ENCODE measurements at regions not wholly inside any gene's neighbourhood (a gene's known extent, or its start where the extent isn't known, plus 50 kb on each side); places are given as distances from the start of the nearest gene placed in this dataset.
"Not testable (repeated sequence)": the region's sequence is repeated elsewhere in the genome, so short reads cannot be mapped to it uniquely, and the experiment has no call there.

GRCh38 chr10:42533866-42534265 lies 104.5 kb downstream of the ZNF33B start:
- not testable (repeated sequence) for DNase-seq (ENCODE audit: low spot score)

- DNase-seq (ENCODE audit: low spot score), result no peak
Measured at GRCh38 chr10:42532996-42533395, 105.4 kb downstream of the ZNF33B start.

- no peak for DNase-seq (ENCODE audit: low spot score)
Measured at GRCh38 chr10:42523098-42523497, 115.3 kb downstream of the ZNF33B start.

DNA sequence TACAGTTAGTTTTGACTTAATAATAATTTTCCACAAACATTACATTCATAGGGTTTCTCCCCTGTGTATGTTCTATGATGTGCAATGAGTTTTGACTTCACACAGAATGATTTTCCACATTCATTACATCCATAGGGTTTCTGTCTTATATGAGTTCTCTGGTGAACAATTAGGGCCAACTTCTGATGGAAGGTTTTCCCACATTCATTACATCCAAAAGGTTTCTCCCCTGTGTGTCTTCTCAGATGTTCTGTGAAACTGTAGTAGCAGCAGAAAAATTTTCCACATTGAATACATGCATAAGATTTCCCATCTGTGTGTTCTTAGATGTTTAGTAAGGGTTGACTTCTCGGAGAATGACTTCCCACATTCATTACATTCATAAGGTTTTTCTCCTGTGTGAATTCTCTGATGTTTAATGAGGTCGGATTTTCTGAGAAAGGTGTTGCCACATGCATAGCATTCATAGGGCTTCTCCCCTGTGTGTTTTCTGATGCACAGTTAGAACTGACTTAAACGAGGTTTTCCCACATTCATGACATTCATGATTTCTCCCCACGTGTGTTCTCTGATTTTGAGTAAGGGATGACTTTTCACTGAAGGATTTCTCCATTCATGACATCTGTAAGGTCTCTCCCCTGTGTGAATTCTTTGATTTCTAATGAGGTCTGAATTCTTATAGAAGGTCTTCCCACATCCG lies 118.5 kb downstream of the ZNF33B start:
- no peak for DNase-seq (ENCODE audit: low spot score)

GRCh38 chr10:42519079-42519478 lies 119.3 kb downstream of the ZNF33B start:
- no peak for DNase-seq (ENCODE audit: low spot score)

DNA sequence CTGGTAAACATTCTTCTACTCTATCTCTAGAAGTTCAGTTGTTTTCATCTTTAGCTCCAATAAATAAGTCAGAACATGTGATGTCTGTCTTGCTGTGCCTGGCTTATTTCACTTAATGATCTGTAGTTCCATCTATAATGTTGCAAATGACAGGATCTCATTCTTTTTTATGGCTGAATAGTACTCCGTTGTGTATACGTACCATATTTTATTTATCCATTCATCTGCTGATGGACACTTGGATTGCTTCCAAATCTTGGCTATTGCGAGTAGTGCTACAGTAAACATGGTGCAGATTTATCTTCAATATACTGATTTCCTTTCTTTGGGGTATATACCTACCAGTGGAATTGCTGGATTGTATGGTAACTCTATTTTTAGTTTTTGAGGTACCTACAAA lies 124.4 kb downstream of the ZNF33B start:
- DNase-seq (ENCODE audit: low spot score), result no peak

DNA sequence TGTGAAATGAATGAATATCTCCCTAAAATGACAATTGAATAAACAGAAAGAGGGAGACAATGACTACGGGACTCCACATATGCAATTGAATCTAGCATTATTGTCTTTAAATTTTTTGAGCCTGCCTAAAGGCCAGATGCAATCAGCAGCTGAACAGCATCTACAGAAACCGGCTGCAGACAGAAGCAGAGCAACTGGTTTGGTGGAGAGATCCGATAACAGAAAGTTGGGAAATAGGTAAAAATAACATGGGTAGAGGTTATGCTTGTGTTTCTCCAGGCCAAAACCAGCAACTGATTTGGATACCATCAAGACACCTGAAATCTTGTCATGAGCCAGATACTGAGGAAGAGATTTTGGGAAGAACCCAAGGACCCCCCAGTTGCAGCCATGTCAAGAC lies 146.6 kb downstream of the ZNF33B start:
- no peak for DNase-seq (ENCODE audit: low spot score)

- no peak for DNase-seq (ENCODE audit: low spot score)
Measured at GRCh38 chr10:42491001-42491592, 147.3 kb downstream of the ZNF33B start.

DNA sequence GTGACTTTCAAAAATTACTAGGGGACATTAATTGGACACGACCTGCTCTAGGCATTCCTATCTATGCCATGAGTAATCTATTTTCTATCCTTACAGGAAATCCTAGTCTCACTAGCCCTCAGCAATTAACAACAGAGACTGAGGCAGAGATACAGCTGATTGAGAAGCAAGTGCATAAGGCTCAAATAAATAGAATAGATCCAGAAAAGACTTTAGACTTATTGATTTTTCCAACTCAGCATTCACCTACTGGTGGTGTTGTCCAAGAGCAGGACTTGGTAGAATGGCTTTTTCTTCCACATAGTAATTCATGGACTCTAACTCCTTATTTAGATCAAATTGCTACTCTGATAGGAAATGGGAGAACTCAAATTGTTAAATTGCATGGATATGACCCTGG lies 148.0 kb downstream of the ZNF33B start:
- DNase-seq (ENCODE audit: low spot score), result no peak

GRCh38 chr10:42488416-42488815 lies 150.0 kb downstream of the ZNF33B start:
- DNase-seq (ENCODE audit: low spot score), result no peak

DNA sequence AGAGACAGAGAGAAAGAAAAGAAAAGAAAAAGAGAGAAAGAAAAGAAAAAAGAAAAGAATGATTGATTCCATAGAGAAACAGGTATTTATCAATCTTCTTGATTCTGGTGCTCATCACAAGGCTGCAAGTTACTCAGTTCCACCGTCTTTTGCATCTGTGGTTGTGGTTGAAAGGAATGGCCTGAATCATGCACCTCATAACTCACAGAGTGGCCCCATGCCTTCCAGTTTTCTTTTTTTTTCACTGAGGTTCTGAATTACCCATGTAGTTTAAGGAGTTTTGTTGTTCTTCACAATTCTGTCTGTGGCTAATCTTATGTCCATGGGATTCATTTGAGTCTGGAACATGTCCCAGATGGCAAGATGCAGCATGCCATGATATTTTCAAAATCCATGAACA lies 156.0 kb downstream of the ZNF33B start:
- DNase-seq (ENCODE audit: low spot score), result no peak

DNA sequence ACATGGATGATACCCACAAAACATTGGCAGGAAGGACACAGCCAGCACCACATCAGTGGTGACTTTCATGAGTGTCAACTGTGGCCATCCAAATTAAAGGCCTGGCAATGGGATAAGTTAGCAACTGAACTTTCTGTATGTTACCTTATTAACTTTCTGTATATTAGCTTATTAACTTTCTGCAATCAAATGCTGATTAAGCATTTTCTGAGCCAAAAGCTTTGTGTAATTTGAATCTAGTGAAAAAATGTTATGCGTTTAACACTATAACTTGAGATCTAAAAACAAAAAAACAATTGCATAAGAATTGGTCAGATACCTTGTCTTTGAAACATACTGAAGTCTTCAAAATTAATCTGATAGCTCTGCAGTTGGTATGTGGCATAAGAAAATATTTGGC lies 159.3 kb downstream of the ZNF33B start:
- DNase-seq (ENCODE audit: low spot score), result no peak

GRCh38 chr10:42477170-42477569 lies 161.2 kb downstream of the ZNF33B start:
- no peak for DNase-seq (ENCODE audit: low spot score)

- no peak for DNase-seq (ENCODE audit: low spot score)
Measured at GRCh38 chr10:42476101-42476500, 162.3 kb downstream of the ZNF33B start.

- no peak for DNase-seq (ENCODE audit: low spot score)
Measured at GRCh38 chr10:42475168-42476098, 162.9 kb downstream of the ZNF33B start.

- DNase-seq (ENCODE audit: low spot score), result no peak
Measured at GRCh38 chr10:42454313-42454712, 184.1 kb downstream of the ZNF33B start.

- no peak for DNase-seq (ENCODE audit: low spot score)
Measured at GRCh38 chr10:42431095-42431494, 207.3 kb downstream of the ZNF33B start.

DNA sequence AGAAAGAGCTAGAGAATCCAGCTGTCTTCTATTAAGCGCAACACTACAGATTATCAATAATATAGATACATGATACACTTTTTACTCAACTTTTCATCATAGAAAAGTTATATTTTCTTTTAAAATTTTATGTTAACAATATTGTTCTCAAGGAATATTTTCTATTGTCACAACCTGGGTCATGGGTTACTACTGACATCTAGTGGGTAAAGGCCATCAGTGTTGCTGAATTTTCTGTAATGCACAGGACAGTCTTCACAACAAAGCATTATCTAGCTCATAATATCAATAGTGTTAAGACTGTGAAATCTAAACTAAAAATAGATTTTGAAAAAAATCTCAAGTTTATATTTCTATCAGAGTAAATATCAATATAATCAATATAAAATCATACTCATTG lies 209.8 kb downstream of the ZNF33B start:
- DNase-seq (ENCODE audit: low spot score), result no peak

- no peak for DNase-seq (ENCODE audit: low spot score)
Measured at GRCh38 chr10:42422911-42423310, 215.5 kb downstream of the ZNF33B start.

DNA sequence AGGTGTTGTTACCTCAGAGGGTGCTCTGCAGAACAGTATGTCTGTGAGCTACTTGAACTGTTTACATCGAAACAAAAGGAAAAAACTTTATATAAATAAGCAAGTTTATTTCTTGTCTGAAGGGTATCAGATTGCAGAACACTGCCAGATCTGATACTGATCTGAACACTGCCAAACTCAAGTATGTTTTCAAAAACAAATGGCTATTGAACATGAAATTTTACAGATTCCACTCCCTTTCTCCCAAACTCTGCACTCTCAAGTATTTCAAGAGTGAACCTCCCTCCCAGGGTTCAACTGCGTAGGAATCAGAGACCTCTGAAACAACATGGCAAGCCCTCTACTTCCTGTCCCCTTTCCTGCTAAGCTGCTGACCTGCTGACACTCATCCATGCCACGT lies 216.6 kb downstream of the ZNF33B start:
- DNase-seq (ENCODE audit: low spot score), result no peak

DNA sequence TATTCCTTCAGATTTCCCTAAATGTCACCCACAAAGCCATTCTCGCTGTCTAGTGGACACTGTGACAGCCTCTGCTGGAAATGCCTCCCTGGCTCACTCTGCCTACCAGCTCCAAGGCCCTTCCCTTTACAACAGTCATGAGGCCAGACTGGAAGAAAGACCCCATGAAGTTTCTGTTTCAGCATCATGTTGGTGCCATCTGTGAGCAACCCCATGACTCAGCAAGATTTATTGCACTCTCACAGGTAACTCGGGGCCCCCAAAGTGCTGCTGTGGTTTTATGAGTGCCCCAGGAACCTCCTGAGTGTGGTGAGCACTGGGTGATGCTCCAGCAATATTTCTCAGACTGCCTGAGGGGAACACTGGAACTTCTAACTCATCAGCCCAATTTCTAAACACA lies 218.6 kb downstream of the ZNF33B start:
- DNase-seq (ENCODE audit: low spot score), result no peak

- no peak for DNase-seq (ENCODE audit: low spot score)
Measured at GRCh38 chr10:42380926-42381547, 257.3 kb downstream of the ZNF33B start.
